Body of pancreas (tissue), 4 donors: ENCODE measurements at regions not wholly inside any gene's neighbourhood (a gene's known extent, or its start where the extent isn't known, plus 50 kb on each side); places are given as distances from the start of the nearest gene placed in this dataset.

Experiments
- POLR2A ChIP-seq, 3 donors: fragments of 450-650 bp; IDR thresholded peaks; one replicate each; pipeline ENCODE4 v1.6.1; 2016; ENCODE audit warnings: antibody characterized with exemption in 3 of 3, mild to moderate bottlenecking in 2 of 3
- TF ChIP-seq, protein P1 (sequence below), 7 experiments: fragments of 450-650 bp in 4 of 7; fragments of 200-600 bp in 3 of 7; sonication (generic) in 3 of 7; IDR thresholded peaks; one replicate each; pipeline ENCODE4 v1.5.1; 2016 to 2019; ENCODE audit warnings: antibody characterized with exemption in 7 of 7

GRCh38 chr5:124398460-124398859, 348.0 kb downstream of the ZNF608 start:
- no peak for TF ChIP-seq POLR2A (IDR thresholded peaks at IDR 0.05)
- TF ChIP-seq, protein P1, sequence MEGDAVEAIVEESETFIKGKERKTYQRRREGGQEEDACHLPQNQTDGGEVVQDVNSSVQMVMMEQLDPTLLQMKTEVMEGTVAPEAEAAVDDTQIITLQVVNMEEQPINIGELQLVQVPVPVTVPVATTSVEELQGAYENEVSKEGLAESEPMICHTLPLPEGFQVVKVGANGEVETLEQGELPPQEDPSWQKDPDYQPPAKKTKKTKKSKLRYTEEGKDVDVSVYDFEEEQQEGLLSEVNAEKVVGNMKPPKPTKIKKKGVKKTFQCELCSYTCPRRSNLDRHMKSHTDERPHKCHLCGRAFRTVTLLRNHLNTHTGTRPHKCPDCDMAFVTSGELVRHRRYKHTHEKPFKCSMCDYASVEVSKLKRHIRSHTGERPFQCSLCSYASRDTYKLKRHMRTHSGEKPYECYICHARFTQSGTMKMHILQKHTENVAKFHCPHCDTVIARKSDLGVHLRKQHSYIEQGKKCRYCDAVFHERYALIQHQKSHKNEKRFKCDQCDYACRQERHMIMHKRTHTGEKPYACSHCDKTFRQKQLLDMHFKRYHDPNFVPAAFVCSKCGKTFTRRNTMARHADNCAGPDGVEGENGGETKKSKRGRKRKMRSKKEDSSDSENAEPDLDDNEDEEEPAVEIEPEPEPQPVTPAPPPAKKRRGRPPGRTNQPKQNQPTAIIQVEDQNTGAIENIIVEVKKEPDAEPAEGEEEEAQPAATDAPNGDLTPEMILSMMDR (IDR thresholded peaks at IDR 0.05) = no peak
